ENCODE measurements at regions not wholly inside any gene's neighbourhood (a gene's known extent, or its start where the extent isn't known, plus 50 kb on each side); places are given as distances from the start of the nearest gene placed in this dataset.

GRCh38 chr3:132239587-132239986 lies 77.6 kb upstream of the ACP3 start:
- no peak for DNase-seq

DNA sequence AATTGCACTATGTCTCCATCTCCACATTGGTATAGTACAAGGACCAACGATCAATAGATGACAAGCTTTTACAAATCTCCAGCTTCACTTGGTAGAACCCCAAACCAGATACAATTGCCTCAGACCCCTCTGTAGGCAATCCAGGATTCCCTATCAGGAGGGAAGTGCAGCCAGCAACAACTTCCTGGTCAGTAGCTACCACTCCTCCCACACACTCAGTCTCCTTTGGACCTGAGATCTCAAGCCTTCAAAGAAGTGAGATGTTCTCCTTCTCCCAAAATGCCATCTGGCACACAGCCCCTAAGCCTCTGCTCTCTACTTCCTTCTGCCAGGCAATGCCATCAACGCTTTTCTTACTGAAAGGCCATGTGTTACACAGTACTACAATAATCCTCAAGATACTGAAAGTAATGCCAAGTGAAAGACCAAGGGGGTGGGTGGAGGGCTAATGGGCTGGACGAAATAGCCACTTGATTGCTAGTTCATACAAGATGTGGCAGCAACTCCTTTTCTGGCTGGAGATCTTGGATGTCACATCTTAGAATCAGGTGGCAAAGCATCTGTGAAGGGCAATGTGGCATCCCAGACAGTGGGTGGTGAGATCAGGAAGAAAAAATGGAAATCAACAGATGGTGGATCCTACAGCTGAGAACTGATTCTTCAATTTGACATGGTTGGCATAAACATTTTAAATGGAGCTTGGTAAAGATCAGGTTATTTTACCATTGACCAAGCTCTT lies 75.3 kb upstream of the ACP3 start:
- no peak for DNase-seq

GRCh38 chr3:132242790-132243189 lies 74.4 kb upstream of the ACP3 start:
- DNase-seq: no peak

DNA sequence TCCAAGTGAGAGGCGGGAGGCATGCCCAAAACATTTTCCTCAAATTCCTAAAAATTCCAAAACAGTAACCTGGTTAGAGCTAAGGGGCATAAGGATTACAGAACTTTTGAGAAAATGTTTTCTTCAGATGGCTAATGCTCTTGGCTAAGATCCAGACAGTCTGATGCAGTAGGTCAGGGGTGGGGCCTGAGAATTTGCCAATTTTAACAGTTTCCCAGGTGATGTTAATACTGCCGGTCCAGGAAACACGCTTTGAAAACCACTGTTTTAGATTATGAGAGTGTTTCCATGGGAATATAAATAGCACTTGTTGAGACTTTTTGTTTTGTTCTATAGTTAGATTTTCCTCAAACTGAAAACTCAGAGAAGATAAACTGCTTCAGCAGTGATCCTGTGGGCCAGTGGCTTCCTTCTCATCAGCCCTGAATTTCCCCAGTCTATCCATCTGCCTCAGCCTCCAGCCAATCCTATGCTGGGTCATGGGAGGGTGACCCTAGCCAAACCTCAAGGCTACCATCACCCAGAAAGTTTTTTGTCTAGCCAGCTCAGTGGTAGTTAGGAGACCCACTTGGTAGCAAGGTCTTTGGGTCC lies 71.6 kb upstream of the ACP3 start:
- no peak for DNase-seq

GRCh38 chr3:132246212-132246611 lies 71.0 kb upstream of the ACP3 start:
- no peak for DNase-seq

GRCh38 chr3:132247211-132247610 lies 70.0 kb upstream of the ACP3 start:
- DNase-seq: no peak

DNA sequence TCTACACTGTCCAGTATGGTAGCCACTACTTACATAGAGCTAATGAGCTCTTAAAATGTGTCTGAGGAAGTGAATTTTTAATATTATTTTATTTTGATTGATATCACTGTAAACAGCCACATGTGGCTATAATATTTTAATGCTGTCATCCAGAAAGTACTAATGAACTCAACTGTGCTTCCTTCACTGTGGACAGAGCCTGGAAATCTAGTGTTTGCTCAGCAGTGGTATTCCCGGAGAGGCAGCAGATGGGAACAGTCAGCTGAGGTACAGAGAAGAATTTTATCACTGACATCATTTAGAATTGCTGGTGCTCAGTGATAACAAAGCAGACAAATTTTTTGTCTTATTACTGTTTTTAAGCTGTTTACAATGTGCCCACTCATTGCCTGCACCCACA lies 68.7 kb upstream of the ACP3 start:
- DNase-seq: no peak

DNA sequence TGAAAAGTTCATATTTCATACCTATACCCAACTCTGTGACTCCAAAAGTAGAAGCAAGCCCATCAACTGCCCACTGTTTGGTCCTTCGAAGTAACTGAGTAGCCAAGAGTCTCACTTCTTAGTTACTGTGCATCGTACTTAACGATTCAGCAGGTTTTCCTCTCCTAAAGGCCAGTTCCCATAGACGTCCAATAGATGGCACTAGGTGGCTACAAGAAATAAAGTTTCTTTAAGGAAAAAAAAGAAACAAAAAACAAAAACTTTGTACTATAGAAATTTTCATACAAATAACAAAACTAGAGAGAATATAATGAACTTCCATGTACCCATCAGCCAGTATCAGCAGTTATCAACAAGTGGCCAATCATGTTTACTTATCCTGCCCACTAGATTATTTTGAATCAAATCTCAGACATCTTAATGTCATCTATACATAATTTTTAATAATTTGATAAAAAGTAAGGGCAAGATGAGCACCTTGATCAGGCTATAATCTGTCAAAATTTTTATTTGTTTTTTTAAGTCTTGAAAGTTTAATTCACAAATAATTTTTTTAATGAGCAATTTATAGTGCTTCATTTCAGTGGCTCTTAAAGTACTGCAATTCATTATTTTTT lies 63.8 kb upstream of the ACP3 start:
- peak in 1 of 2 experiments; percentile 31 for DNase-seq

GRCh38 chr3:132254076-132254755 lies 63.0 kb upstream of the ACP3 start:
- DNase-seq: no peak

GRCh38 chr3:132255041-132255745 lies 62.0 kb upstream of the ACP3 start:
- no peak for DNase-seq

DNA sequence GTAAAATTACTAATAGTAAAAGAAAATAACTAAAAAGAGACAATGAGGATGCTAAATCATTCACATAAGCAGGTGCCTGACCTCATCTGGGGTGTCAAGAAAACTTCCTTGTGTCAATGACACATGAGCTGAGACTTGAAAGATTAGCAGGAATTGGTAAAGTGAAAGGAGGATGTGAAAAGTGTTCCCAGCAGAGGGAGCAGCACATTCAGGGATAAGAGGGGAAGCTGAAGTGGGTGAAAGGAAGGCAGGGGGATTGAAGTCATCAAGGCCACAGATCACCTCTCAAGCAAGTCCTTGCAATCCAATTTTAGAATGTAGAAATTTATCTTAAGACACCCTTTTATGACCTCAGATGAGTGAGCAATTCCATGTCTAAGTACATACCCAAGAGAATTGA lies 60.2 kb upstream of the ACP3 start:
- DNase-seq: peak in 1 of 2 experiments; percentile 21

- DNase-seq: no peak
These were observed 55.7 kb upstream of the ACP3 start for GRCh38 chr3:132261506-132261905.

DNA sequence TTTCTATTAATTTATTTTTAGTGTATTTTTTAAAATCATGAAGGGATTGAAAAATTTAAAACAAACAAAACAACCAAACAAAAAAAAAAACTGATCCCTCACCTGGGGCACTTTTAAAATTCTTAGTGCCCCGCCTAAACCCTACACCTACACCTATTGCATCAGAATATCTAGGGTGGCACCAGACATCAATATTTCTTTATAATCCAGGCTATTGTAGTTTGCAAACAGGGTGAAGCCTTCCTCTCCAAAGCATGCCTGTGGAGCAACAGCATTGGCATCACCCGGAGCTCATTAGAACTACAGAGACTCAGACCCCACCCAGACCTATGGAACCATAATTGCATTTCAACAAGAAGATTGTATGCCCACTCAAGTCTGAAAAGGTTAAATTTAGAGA lies 54.9 kb upstream of the ACP3 start:
- no peak for DNase-seq

GRCh38 chr3:132262956-132263355 lies 54.3 kb upstream of the ACP3 start:
- no peak for DNase-seq

DNA sequence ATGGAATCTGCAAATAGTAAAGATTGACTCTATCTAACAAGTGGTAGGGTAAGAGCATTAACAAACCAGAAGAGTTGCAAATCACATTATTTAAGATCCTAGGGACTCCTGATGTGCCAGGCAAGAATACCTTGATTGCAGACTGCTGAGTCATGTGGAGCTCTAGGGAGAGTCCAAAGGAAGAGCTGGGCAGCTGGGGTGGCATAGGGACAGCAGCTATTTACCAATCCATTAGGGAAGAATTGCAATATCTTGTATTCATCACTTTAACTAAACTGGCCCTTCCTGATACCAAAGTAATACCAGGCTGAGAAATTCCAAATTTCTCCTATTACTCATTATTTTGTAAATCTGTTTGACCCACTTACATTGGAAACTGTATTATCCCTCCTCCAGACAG lies 52.2 kb upstream of the ACP3 start:
- DNase-seq: no peak

DNA sequence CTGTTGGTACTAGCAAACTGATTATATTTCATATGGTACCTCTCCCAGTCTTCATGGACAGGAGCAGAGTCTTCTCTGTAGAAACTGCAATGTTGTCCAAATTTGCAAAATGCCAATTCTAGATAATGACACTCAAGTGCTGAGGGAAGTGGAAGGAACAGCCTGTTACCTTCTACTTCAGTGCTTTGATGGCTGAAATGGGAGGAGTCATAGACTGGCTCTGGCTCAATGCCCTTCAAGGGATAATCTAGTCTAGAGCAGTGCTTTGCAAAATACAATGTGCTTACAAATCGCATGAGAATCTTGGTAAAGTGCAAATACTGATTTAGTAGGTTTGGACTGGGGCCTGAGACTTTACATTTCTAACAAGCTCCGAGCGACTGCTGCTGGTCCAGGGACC lies 51.7 kb upstream of the ACP3 start:
- DNase-seq: no peak

DNA sequence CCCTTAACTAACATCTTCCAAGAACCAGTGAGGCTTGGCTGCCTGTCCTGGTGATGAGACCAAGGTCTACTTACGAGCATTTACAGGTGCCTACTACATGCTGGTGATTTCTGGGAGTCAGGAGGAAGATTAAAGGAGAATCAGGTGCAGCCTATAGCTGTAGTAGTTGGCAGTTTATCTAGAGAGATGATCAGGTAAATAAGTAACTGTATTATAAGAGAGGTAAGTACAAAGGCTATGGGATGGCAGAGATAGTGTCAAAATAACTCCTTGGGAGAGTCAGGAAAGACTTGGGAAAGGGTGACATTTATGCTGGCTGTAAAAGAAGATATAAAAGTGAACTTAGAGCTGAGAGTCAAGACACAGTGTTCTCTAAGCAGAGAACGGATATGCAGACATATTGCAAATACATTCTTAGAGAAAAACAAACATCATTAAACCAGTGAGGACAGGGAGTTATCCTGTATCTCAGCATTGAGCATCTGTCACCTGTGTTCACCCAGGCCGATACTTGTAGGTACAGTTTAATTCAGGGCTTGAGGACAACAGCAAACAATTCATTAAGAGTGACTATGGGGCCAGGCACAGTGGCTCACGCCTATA lies 49.7 kb upstream of the ACP3 start:
- no peak for DNase-seq
